HG03354 (cell line): ENCODE measurements at regions not wholly inside any gene's neighbourhood (a gene's known extent, or its start where the extent isn't known, plus 50 kb on each side); places are given as distances from the start of the nearest gene placed in this dataset.

Experiments used
- ATAC-seq: cut with Tn5 transposase; IDR thresholded peaks from one replicate; pipeline ENCODE4 v1.9.1; 2021; ENCODE audit warnings: mild to moderate bottlenecking; ENCODE audit not compliant: unreplicated experiment, poor library complexity, severe bottlenecking

- no peak for ATAC-seq
Observed at GRCh38 chr12:105729181-105729771, 398.8 kb downstream of the C12orf75 start.

- no peak for ATAC-seq
Observed at GRCh38 chr12:105729926-105730325, 399.4 kb downstream of the C12orf75 start.

GRCh38 chr12:105733579-105733978 is 403.1 kb downstream of the C12orf75 start:
- no peak for ATAC-seq

- no peak for ATAC-seq
Observed at GRCh38 chr12:105736498-105736897, 402.3 kb downstream of the NUAK1 start.

GRCh38 chr12:105738051-105738450 is 400.7 kb downstream of the NUAK1 start:
- no peak for ATAC-seq

- ATAC-seq: no peak
Observed at GRCh38 chr12:105740369-105740768, 398.4 kb downstream of the NUAK1 start.

- ATAC-seq: no peak
Observed at GRCh38 chr12:105740970-105741725, 397.6 kb downstream of the NUAK1 start.

GRCh38 chr12:105741786-105742566 is 396.8 kb downstream of the NUAK1 start:
- ATAC-seq: no peak

GRCh38 chr12:105742567-105742874 is 396.2 kb downstream of the NUAK1 start:
- no peak for ATAC-seq

GRCh38 chr12:105744371-105745058 is 394.2 kb downstream of the NUAK1 start:
- ATAC-seq: no peak

- ATAC-seq: no peak
Observed at GRCh38 chr12:105745811-105746210, 392.9 kb downstream of the NUAK1 start.

- ATAC-seq: no peak
Observed at GRCh38 chr12:105748806-105749600, 389.8 kb downstream of the NUAK1 start.

- no peak for ATAC-seq
Observed at GRCh38 chr12:105750096-105750495, 388.7 kb downstream of the NUAK1 start.

- ATAC-seq: no peak
Observed at GRCh38 chr12:105754313-105754712, 384.4 kb downstream of the NUAK1 start.

GRCh38 chr12:105756961-105757360 is 381.8 kb downstream of the NUAK1 start:
- ATAC-seq: no peak

GRCh38 chr12:105759149-105759548 is 379.6 kb downstream of the NUAK1 start:
- no peak for ATAC-seq

- ATAC-seq: no peak
Observed at GRCh38 chr12:105761075-105761474, 377.7 kb downstream of the NUAK1 start.

- ATAC-seq: no peak
Observed at GRCh38 chr12:105764216-105764835, 374.4 kb downstream of the NUAK1 start.
